HL-60 (cell line): ENCODE measurements at regions not wholly inside any gene's neighbourhood (a gene's known extent, or its start where the extent isn't known, plus 50 kb on each side); places are given as distances from the start of the nearest gene placed in this dataset.

Experiments used
- DNase-seq, 2 experiments: peaks; one replicate each; pipeline ENCODE4 v3.0.0-alpha.2; 2010 to 2020; ENCODE audit warnings: low read depth in 1 of 2, low spot score in 1 of 2
- H3K27ac ChIP-seq: fragments of 250-450 bp; sonication (Bioruptor Pico); replicated peaks from 2 replicates; pipeline ENCODE4 v1.5.1; 2020; ENCODE audit warnings: mild to moderate bottlenecking, moderate library complexity
- H3K27me3 ChIP-seq: fragments of 250-450 bp; sonication (Bioruptor Pico); 2 replicates; pipeline ENCODE4 v1.5.1; 2021; ENCODE audit warnings: mild to moderate bottlenecking, moderate library complexity; ENCODE audit not compliant: insufficient read depth, poor library complexity, severe bottlenecking
- H3K4me3 ChIP-seq: replicated peaks from 2 replicates; pipeline ENCODE4 v1.5.1; 2011; ENCODE audit warnings: mild to moderate bottlenecking, control low read depth, low read length; ENCODE audit not compliant: insufficient read depth
- CTCF ChIP-seq: IDR thresholded peaks from one replicate; pipeline ENCODE4 v1.5.1; 2011; ENCODE audit warnings: low read length, control low read depth, inconsistent platforms; ENCODE audit not compliant: insufficient read depth
- GABPA ChIP-seq: IDR thresholded peaks from 2 replicates; pipeline ENCODE4 v1.6.1; 2012; ENCODE audit warnings: low read depth
- POLR2AphosphoS5 ChIP-seq: IDR thresholded peaks from 2 replicates; pipeline ENCODE4 v1.6.1; 2012; ENCODE audit warnings: low read depth
- REST ChIP-seq: IDR thresholded peaks from 2 replicates; pipeline ENCODE4 v1.6.1; 2012; ENCODE audit warnings: low read depth; ENCODE audit not compliant: insufficient replicate concordance
- SPI1 ChIP-seq: IDR thresholded peaks from 2 replicates; pipeline ENCODE4 v1.6.1; 2012; ENCODE audit warnings: low read depth, mild to moderate bottlenecking, borderline replicate concordance

GRCh38 chr3:154775821-154776548 is 304.1 kb upstream of the MME start:
- no peak overlapping the region for H3K4me3 ChIP-seq
- H3K27ac ChIP-seq = no peak overlapping the region
- DNase-seq = no peak
- H3K27me3 ChIP-seq = no peaks in the 10 kb centered on the region
- TF ChIP-seq REST (no peak), GABPA (no peak), SPI1 (no peak), POLR2AphosphoS5 (no peak), CTCF (no peak)

- DNase-seq = no peak
- Histone ChIP-seq H3K27ac (no peak overlapping the region), H3K4me3 (no peak overlapping the region), H3K27me3 (no peaks in the 10 kb centered on the region)
- TF ChIP-seq REST (no peak), SPI1 (peak; percentile 88)
Observed at GRCh38 chr3:154766765-154767503, 313.2 kb upstream of the MME start.

- DNase-seq = no peak
- Histone ChIP-seq H3K27me3 (no peaks in the 10 kb centered on the region), H3K27ac (no peak overlapping the region), H3K4me3 (no peak overlapping the region)
- TF ChIP-seq SPI1 = no peak
- TF ChIP-seq POLR2AphosphoS5 = no peak
- TF ChIP-seq REST = no peak
- no peak for TF ChIP-seq GABPA
- no peak for TF ChIP-seq CTCF
Observed at GRCh38 chr3:154764856-154765640, 315.1 kb upstream of the MME start.
